ENCODE measurements at regions not wholly inside any gene's neighbourhood (a gene's known extent, or its start where the extent isn't known, plus 50 kb on each side); places are given as distances from the start of the nearest gene placed in this dataset.
"Not testable (repeated sequence)": the region's sequence is repeated elsewhere in the genome, so short reads cannot be mapped to it uniquely, and the experiment has no call there.

DNA sequence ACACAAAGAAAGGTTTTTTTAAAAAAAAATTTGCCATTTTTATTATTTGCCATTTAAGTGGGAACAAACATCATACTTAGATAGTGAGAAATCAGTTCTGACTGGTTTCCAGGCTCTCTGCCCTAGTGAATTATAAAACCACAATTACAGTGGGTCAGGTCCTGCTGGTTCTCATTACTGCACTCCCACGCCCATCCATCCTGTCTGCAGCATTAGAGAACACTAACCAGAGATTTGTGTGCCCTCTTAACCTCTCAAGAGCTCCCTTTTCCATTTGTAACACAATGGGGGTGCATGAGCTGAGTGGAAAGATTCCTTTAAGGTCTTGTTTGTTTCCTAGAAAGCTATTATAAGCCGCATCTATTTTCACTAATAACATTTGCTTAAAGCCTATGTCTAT is 489.3 kb downstream of the AMY1C start:
- TF ChIP-seq, protein P1, sequence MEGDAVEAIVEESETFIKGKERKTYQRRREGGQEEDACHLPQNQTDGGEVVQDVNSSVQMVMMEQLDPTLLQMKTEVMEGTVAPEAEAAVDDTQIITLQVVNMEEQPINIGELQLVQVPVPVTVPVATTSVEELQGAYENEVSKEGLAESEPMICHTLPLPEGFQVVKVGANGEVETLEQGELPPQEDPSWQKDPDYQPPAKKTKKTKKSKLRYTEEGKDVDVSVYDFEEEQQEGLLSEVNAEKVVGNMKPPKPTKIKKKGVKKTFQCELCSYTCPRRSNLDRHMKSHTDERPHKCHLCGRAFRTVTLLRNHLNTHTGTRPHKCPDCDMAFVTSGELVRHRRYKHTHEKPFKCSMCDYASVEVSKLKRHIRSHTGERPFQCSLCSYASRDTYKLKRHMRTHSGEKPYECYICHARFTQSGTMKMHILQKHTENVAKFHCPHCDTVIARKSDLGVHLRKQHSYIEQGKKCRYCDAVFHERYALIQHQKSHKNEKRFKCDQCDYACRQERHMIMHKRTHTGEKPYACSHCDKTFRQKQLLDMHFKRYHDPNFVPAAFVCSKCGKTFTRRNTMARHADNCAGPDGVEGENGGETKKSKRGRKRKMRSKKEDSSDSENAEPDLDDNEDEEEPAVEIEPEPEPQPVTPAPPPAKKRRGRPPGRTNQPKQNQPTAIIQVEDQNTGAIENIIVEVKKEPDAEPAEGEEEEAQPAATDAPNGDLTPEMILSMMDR (conservative IDR thresholded peaks at IDR 0.05; ENCODE audit: low read length), result no peak
- H3K4me3 ChIP-seq (ENCODE audit: low read length), result no peak overlapping the region
- DNase-seq (ENCODE audit: low read depth), result no peak

DNA sequence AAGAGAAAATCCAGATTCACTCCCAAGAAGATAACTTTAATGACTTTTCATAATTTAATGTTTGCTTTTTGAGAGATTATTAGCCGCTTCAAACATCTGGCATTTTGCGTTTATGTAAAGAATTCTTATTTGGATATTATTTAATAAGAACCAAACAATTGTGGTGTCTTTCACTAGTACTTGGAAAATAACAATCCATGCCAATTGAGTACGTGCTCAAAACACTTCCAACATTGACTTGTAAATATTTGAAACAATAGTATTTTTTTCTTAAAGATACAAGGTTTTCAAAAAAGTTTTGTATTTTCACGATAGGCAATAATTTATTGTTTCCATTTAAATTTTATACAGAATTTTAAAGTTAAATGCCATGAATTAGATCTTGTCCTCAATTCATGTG is 498.7 kb downstream of the AMY1C start:
- TF ChIP-seq, protein P1 (conservative IDR thresholded peaks at IDR 0.05; ENCODE audit: low read length), result no peak
- DNase-seq (ENCODE audit: low read depth), result no peak
- no peak overlapping the region for H3K4me3 ChIP-seq (ENCODE audit: low read length)

DNA sequence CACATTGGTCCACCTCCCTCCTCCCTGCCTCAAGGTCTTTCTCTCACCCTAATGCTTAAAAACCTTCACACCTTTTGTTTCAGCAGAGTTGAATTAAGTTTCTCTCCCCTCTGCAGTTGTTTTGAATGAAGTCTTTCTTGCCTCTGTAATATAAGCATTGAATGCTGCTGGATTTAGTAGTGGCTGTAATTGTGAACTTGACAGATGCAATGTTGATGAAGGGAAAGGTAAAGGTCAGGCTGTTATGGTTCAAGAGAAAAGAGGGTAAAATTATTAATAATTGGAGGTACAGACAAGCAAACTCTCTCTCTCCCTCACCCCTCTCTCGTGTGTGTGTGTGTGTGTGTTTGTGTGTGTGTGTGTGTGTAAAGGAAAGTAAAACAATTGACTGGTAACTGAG is 509.8 kb downstream of the AMY1C start:
- no peak overlapping the region for H3K4me3 ChIP-seq (ENCODE audit: low read length)
- no peak for DNase-seq (ENCODE audit: low read depth)
- TF ChIP-seq, protein P1 (conservative IDR thresholded peaks at IDR 0.05; ENCODE audit: low read length), result no peak

DNA sequence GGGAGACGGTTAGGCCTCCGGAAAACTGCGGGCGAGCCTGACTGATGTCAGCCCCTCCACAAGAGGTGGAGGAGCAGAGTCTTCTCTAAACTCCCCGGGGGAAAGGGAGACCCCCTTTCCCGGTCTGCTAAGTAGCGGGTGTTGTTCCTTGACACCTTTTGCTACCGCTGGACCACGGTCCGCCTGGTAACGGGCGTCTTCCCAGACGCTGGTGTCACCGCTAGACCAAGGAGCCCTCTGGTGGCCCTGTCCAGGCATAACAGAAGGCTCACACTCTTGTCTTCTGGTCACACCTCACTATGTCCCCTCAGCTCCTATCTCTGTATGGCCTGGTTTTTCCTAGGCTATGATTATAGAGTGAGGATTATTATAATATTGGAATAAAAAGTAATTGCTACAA is 513.4 kb downstream of the AMY1C start:
- not testable (repeated sequence) for H3K4me3 ChIP-seq (ENCODE audit: low read length); DNase-seq (ENCODE audit: low read depth)

DNA sequence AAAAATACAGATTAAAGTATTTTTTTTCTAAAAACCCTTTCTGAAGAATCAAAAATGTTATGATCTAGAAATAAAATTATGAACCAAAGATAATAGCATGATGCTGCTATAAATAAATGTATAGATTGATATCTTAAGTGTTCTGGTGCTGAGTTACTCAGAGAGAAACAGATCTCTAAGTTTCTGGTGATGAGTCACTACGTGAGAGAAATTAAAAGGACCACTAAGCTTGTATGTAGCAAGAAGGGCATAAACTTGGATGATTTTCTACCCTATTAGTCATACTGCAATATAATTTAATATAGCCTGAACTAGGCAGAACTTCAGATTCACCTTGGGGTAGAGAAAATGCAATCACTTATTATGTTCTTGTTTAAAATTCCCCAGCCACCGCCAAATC is 514.8 kb downstream of the AMY1C start:
- DNase-seq (ENCODE audit: low read depth), result no peak
- no peak overlapping the region for H3K4me3 ChIP-seq (ENCODE audit: low read length)
- TF ChIP-seq, protein P1 (conservative IDR thresholded peaks at IDR 0.05; ENCODE audit: low read length), result no peak

DNA sequence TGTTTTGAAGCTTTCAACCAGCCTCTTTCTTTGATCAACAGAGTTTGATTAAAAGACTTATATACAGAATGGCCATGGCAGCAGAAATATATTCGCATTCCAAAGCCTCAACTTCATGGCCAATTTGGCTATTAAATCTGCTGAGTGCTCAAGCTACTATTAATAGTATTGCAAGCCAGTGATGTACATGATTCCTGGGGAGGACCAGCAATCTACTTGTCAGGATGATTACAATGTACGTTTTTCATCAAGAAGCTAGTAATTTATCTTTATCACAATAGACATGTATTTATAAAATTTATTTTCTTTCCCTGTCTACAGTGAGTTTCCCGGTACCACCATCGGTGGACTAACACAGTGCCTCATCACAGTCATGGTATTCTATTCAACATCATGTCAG is 515.5 kb downstream of the AMY1C start:
- TF ChIP-seq, protein P1 (conservative IDR thresholded peaks at IDR 0.05; ENCODE audit: low read length), result no peak
- no peak for DNase-seq (ENCODE audit: low read depth)
- H3K4me3 ChIP-seq (ENCODE audit: low read length), result no peak overlapping the region

DNA sequence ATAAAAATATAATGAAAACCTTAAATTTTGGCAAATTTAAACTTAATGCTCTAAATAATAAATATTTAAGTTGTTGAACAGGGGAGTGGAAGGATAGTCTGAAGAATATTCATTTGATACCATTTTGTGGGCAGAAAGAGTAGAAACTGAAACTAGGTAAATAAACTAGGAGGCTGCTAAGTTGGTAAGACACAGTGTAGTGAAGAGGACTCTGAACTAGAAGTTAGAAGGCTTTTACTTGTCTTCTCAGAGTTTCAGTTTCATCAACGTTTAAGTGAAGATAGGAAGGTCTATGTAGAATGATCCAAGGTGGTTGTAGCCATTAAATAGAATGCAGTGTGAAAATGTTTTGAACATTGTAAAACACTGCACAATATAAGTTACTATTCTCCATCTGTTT is 516.9 kb downstream of the AMY1C start:
- no peak for DNase-seq (ENCODE audit: low read depth)
- no peak overlapping the region for H3K4me3 ChIP-seq (ENCODE audit: low read length)
- TF ChIP-seq, protein P1 (conservative IDR thresholded peaks at IDR 0.05; ENCODE audit: low read length), result no peak

DNA sequence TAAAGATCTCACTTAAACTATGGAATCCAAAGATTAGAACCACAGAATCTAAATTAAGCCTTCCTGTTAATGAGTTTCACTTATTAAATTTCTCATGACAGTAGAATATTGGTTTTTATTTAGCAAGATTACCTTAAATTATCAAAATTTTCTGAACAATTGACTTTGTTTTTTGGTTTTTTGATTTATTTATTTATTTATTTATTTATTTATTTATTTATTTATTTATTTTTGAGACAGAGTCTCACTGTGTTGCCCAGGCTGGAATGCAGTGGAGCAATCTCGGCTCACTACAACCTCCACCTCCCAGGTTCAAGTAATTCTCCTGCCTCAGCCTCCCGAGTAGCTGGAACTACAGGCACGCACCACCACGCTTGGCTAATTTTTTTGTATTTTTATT is 538.6 kb downstream of the AMY1C start:
- not testable (repeated sequence) for DNase-seq (ENCODE audit: low read depth); H3K4me3 ChIP-seq (ENCODE audit: low read length)
